H1 (cell line): ENCODE measurements at regions not wholly inside any gene's neighbourhood (a gene's known extent, or its start where the extent isn't known, plus 50 kb on each side); places are given as distances from the start of the nearest gene placed in this dataset.

Source experiments
- CHD2 ChIP-seq: IDR thresholded peaks from 2 replicates; pipeline ENCODE4 v1.6.1; 2012; ENCODE audit warnings: low read length, improper control_type of control experiment
- USF2 ChIP-seq: IDR thresholded peaks from 2 replicates; pipeline ENCODE4 v1.6.1; 2011; ENCODE audit warnings: low read length, improper control_type of control experiment
- TF ChIP-seq, protein P1 (sequence below): IDR thresholded peaks from 2 replicates; pipeline ENCODE4 v1.6.1; 2011; ENCODE audit warnings: low read depth, mild to moderate bottlenecking, low read length; ENCODE audit not compliant: insufficient read depth

DNA sequence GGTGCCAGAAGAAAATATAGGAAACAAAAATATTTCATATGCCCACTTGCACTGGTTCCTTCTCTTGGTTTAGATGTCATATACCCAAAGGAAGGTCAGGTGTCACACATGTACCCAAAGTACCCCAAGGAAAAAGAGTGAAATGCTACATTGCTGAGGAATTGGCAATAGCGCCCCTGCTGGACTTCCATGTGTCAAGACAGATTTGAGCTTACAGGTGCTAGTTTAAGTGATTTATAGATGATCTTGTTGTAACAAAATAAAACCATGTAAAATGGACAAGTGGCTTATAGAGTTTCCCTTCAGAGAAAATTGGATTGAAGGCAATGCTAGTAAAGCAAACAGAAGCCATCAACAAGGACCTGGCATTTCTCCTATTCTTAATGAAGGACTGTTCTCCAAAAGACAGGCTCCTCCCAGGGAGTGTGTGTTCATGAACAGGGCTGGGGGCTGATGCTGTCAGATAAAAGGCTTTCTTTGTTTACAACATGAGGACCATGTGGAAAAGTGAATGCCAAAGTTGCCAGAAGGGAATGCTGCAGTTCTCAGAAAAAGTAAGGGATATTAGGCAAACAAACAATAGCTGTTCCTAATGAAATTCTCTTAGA, 64.3 kb upstream of the PAK5 start (continued):
- TF ChIP-seq USF2 (no peak), CHD2 (no peak)
- TF ChIP-seq, protein P1, sequence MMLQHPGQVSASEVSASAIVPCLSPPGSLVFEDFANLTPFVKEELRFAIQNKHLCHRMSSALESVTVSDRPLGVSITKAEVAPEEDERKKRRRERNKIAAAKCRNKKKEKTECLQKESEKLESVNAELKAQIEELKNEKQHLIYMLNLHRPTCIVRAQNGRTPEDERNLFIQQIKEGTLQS: no peak
